Activated T-cell treated with anti-CD3 and anti-CD28 coated beads, Interleukin-2, amount 50 U/mL, for 72 hours (primary cell): ENCODE measurements at regions not wholly inside any gene's neighbourhood (a gene's known extent, or its start where the extent isn't known, plus 50 kb on each side); places are given as distances from the start of the nearest gene placed in this dataset.

Experiments
- ATAC-seq, 2 donors: fragments of 150-1000 bp; cut with Tn5 transposase; replicated peaks in 1 of 2; 2 replicates each; pipeline ENCODE4 v1.10.0; 2021; ENCODE audit warnings: moderate library complexity in 2 of 2, mild to moderate bottlenecking in 1 of 2
- DNase-seq, 2 donors: peaks; one replicate each; pipeline ENCODE4 v3.0.0; 2021 to 2022; ENCODE audit warnings: mixed read lengths in 1 of 2
- H3K27ac Mint-ChIP-seq: one replicate; pipeline ENCODE4 v1.8.0; 2022; ENCODE audit warnings: mild to moderate bottlenecking, moderate library complexity, mixed read lengths
- H3K27me3 Mint-ChIP-seq: one replicate; pipeline ENCODE4 v1.8.0; 2022; ENCODE audit warnings: low read depth, mixed read lengths
- H3K36me3 Mint-ChIP-seq, 2 donors: one replicate each; pipeline ENCODE4 v1.8.0; 2022; ENCODE audit warnings: mixed read lengths in 2 of 2, mild to moderate bottlenecking in 1 of 2; ENCODE audit not compliant: insufficient read depth in 2 of 2
- H3K4me1 Mint-ChIP-seq: one replicate; pipeline ENCODE4 v1.8.0; 2022; ENCODE audit warnings: low read depth, mixed read lengths
- H3K4me3 Mint-ChIP-seq, 2 donors: one replicate each; pipeline ENCODE4 v1.8.0; 2022; ENCODE audit warnings: mild to moderate bottlenecking in 2 of 2, mixed read lengths in 2 of 2, moderate library complexity in 2 of 2
- H3K9me3 Mint-ChIP-seq, 2 donors: one replicate each; pipeline ENCODE4 v1.8.0; 2022; ENCODE audit warnings: mixed read lengths in 2 of 2

DNA sequence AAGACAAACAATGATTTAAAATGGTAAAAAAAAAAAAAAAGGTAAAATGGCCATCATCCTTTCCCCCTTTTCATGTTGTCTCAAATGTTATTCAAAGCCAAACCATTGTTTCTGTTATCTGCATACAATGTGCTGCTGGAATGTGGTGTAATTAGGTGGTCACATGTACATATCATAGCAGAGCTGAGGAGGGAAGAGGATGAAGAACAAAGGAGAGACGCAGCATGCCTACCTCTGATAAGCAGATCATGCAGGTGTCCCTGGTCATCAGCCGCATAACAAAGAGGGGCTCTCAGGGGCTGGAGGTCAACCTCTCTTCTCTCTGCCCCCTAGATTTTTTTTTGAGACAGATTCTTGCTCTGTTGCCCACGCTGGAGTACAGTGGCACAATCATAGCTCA lies 141.0 kb downstream of the CARTPT start:
- DNase-seq: no peak
- Mint-ChIP-seq H3K36me3 (peaks cover 5 to 6% of the 10 kb centered on the region in 2 donors), H3K4me1 (no peaks in the 10 kb centered on the region), H3K27me3 (peaks cover 27% of the 10 kb centered on the region), H3K4me3 (no peak overlapping the region), H3K27ac (no peak overlapping the region), H3K9me3 (peaks cover 8 to 17% of the 10 kb centered on the region in 2 donors)
- ATAC-seq: no peak

DNA sequence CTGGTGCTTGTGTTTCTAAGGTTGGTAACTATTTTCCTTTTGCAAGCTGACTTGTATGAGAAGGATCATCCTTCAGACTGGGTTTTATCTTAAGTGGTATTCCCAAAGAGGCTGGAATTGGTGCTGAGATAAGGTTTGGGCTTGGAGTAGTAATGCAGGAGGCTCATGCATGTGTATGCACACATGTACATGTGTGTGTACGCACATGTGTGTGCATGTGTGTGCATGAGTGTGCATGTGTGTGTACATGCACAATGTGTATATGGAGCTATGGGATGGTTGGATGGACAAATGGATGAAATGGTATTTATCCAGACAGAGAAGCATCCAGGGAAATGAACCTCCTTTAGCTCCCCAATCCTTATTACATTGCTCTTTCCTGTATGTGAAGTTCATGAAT lies 142.6 kb downstream of the CARTPT start:
- no peaks in the 10 kb centered on the region for H3K4me1 Mint-ChIP-seq
- H3K36me3 Mint-ChIP-seq: peaks cover 0 to 2% of the 10 kb centered on the region in 2 donors
- ATAC-seq (no peak), DNase-seq (no peak)
- H3K4me3 Mint-ChIP-seq: no peak overlapping the region
- peaks cover 27% of the 10 kb centered on the region for H3K27me3 Mint-ChIP-seq
- peaks cover 4 to 7% of the 10 kb centered on the region in 2 donors for H3K9me3 Mint-ChIP-seq
- H3K27ac Mint-ChIP-seq: no peak overlapping the region

DNA sequence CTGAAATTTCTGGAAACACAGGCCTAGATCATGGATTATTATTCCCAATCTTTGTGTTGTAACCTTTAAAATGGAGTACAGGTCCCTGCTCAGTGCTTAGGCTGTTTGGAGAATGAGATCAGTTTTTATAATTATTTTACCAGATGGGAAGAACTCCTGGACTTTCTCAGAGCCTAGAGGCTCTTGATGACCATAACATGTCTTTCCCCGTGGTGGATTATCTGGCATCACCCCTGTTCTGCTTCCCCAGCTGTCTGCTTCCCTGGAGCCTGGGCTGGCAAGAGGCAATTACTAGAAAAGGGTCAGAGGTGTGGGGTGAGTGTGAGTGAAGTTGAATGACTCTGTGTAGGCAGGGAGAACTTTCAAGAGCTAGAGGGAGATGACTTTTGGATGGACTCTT lies 143.0 kb downstream of the CARTPT start:
- H3K36me3 Mint-ChIP-seq: peaks cover 0 to 2% of the 10 kb centered on the region in 2 donors
- no peak overlapping the region for H3K27ac Mint-ChIP-seq
- no peak overlapping the region for H3K4me3 Mint-ChIP-seq
- peaks cover 27% of the 10 kb centered on the region for H3K27me3 Mint-ChIP-seq
- DNase-seq (no peak), ATAC-seq (no peak)
- H3K9me3 Mint-ChIP-seq: peaks cover 3 to 5% of the 10 kb centered on the region in 2 donors
- H3K4me1 Mint-ChIP-seq: no peaks in the 10 kb centered on the region

DNA sequence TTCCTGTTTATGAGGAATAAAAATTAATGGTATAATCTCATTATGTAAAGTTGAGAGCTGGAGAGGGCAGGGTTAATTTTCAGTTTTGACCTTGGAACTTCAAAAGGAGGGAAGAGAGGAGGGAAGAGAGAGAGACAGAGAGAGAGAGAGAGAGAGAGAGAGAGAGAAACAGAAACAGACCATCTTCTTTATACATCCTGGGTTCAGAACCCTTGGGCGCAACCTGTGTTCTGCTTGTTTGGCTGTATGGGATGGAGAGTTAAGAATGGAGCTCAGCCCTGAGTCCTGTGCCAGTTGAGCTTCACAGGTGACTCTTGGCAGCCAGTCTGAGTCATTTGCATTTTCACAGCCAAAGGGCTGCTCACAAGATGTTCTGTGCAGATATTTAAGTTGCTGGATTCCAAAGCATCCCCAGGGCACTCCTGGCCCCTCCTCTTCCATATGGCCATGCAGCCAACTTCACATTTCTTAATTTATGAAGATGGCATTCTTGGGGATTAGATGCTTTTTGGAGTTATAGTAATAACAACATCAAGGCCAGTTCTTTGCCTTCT lies 143.5 kb downstream of the CARTPT start:
- ATAC-seq: no peak
- DNase-seq: no peak
- Mint-ChIP-seq H3K27ac (no peak overlapping the region), H3K9me3 (peaks cover 3 to 5% of the 10 kb centered on the region in 2 donors), H3K36me3 (no peaks in the 10 kb centered on the region), H3K4me1 (no peaks in the 10 kb centered on the region), H3K4me3 (no peak overlapping the region), H3K27me3 (peaks cover 27% of the 10 kb centered on the region)

DNA sequence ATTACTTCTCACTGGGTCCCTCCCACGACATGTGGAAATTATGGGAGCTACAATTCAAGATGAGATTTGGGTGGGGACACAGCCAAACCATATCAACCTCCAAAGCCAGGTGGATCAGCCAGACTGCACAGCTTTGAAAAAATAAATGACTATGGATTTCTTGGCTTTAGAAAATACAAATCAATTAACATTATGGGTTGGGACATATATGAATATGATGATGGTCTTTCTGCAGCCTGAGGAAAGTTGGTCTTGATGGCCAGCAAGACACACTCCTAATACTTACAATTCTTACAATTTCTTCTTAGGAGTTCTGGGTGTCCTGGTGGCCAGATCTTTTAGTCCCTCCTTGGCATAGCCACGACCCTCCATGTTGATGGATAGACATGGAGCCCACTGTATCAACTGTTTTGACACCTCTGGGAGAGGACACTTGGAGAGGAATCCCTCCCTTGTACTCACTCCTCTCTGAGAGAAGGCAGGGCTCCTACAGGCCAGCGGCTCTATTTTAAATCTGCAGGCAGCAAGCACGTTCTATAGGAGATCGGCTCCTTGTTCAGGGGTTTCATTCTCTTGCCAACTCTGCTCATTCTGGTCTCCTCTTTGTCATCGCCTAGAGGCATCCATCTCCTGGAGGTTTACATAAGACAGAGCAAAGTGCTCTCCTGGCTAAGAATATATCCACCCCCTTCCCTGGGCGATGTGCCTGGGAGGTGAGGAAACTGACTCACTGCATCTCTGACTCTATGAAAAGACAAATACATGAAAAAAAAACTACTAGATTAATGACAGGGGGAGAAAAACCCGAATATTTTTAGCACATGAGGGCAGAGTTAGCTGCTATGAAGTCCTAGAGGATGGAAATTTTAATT lies 145.9 kb downstream of the CARTPT start:
- no peaks in the 10 kb centered on the region for H3K4me1 Mint-ChIP-seq
- no peak overlapping the region for H3K4me3 Mint-ChIP-seq
- DNase-seq: no peak
- ATAC-seq: no peak
- no peak overlapping the region for H3K27ac Mint-ChIP-seq
- H3K27me3 Mint-ChIP-seq: peaks cover 31% of the 10 kb centered on the region
- H3K9me3 Mint-ChIP-seq: no peaks in the 10 kb centered on the region
- H3K36me3 Mint-ChIP-seq: no peaks in the 10 kb centered on the region

DNA sequence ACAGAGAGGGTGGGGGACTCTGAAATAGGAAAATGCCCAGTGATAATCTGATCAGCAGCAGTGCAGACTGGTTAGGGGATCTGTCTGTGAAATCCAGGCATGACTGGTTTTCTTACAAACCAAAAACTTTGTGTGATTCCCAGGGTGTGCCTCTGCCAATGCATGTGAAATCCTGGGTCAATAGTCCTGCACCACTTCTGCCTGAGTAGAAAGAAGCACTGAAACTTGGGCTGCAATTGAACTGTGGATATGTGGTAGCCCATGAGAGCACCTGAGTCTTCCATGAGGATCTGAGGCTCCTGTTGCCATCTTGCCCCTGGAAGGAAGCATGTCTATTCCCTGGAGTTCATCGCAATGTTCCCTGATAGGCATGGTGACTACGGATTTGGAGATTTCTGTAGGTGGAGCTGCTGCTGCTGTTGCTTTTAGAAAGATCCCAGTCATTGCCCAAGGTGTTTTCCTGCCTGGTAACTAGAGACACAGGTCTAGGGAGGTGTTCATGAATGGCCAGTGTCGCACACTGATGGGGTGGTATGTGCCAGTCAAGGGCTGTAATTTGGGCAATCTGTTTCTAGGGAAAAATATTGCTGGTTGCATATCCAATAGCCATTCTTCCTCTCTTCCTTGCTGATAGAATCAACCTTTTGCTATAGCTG lies 146.7 kb downstream of the CARTPT start:
- no peak for ATAC-seq
- Mint-ChIP-seq H3K9me3 (no peaks in the 10 kb centered on the region), H3K36me3 (no peaks in the 10 kb centered on the region), H3K4me3 (no peak overlapping the region), H3K4me1 (no peaks in the 10 kb centered on the region), H3K27me3 (peaks cover 33% of the 10 kb centered on the region), H3K27ac (no peak overlapping the region)
- no peak for DNase-seq

DNA sequence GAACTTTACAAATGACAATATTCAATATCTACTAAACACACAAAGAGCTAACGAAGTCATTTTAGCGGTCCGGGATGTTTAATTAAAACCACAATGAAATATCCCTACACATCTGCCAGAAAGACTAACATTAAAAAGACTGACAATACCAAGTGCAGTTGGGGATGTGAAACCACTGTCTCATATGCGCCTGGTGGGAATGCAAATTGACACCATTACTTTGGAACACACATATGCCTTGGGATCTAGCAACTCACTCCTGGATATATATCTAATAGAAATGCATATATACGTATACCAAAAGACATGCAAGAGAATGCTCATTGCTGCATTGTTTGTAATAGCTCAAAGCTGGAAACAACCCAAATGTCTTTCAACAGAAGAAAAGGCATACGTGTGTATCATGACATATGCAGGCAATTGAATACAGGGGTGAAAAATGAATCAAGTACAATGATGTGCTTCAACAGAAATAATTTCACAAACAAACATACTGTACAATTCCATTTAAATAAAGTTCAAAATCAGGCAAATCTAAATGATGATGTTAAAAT lies 153.3 kb downstream of the CARTPT start:
- Mint-ChIP-seq H3K4me1 (no peaks in the 10 kb centered on the region), H3K4me3 (no peak overlapping the region), H3K36me3 (no peaks in the 10 kb centered on the region), H3K27ac (no peak overlapping the region), H3K27me3 (peaks cover 20% of the 10 kb centered on the region), H3K9me3 (no peaks in the 10 kb centered on the region)
- DNase-seq (no peak), ATAC-seq (no peak)

DNA sequence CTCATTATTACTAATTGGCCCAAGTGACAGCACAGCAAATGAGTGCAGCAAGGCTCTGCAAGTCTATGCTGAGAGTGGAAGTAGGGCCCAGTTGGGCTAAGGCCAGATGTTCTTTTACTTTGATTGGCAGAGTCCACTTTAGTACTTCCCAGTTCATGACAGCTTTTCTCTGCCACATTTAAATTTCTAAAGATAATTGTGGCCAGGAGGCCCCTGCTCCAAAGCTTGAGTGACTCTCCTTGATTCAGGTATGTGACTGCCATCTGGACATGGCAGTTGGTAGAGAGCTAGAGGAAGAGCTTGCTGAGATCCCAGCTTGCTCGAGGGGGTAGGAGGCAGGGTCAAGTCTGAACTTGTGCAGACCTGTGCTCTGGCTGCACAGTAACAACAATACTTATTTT lies 154.1 kb downstream of the CARTPT start:
- ATAC-seq (no peak), DNase-seq (no peak)
- no peaks in the 10 kb centered on the region for H3K4me1 Mint-ChIP-seq
- H3K4me3 Mint-ChIP-seq: no peak overlapping the region
- H3K27ac Mint-ChIP-seq: no peak overlapping the region
- no peaks in the 10 kb centered on the region for H3K9me3 Mint-ChIP-seq
- H3K36me3 Mint-ChIP-seq: no peaks in the 10 kb centered on the region
- peaks cover 23% of the 10 kb centered on the region for H3K27me3 Mint-ChIP-seq

DNA sequence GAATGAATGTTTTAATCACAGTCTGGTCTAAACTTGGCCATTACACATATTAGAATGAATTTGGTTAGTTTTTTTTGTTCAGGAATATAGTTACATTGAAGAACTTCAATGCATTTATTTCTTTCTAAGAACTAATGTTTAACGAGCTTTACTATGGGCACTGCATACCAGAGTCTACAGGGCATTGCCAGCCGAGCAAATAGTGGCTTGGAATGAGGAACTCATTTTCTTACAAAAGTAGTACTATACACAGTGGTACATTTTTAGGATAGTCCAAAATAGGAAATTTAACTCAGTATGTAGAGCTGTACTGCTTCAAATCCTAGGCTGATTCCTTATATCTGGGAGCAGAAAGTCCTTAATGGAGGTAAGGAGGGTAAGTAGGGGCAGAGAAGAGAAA lies 155.4 kb downstream of the CARTPT start:
- Mint-ChIP-seq H3K27ac (no peak overlapping the region), H3K4me1 (no peaks in the 10 kb centered on the region)
- ATAC-seq: no peak

DNA sequence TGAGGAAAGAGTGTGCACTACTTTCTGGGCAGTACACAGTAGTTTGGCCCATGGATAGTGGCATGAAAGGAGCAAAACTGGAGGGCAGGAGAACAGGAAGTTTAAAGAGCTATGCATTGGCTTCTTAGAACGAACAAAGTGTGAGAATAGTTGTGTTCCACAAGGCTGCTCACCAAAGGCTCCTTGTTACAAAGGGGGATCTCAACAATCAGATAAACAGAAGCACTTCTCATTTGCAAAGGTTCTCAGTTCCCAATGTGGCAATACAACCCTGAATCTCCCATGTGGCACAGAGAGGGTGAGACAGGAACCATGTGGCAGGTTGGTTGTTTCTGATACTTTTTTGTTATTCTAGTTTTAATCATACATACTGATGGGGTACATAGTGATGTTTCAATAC lies 158.4 kb downstream of the CARTPT start:
- no peaks in the 10 kb centered on the region for H3K4me1 Mint-ChIP-seq
- no peak overlapping the region for H3K27ac Mint-ChIP-seq
- ATAC-seq (no peak), DNase-seq (no peak)
- H3K27me3 Mint-ChIP-seq: peaks cover 12% of the 10 kb centered on the region
- no peaks in the 10 kb centered on the region for H3K36me3 Mint-ChIP-seq
- H3K4me3 Mint-ChIP-seq: no peak overlapping the region
- no peaks in the 10 kb centered on the region for H3K9me3 Mint-ChIP-seq

More for the DNA sequence above, 155.4 kb downstream of the CARTPT start:
- no peaks in the 10 kb centered on the region for H3K36me3 Mint-ChIP-seq
- no peak for DNase-seq
- no peak overlapping the region for H3K4me3 Mint-ChIP-seq
- H3K27me3 Mint-ChIP-seq: peaks cover 27% of the 10 kb centered on the region
- no peaks in the 10 kb centered on the region for H3K9me3 Mint-ChIP-seq

DNA sequence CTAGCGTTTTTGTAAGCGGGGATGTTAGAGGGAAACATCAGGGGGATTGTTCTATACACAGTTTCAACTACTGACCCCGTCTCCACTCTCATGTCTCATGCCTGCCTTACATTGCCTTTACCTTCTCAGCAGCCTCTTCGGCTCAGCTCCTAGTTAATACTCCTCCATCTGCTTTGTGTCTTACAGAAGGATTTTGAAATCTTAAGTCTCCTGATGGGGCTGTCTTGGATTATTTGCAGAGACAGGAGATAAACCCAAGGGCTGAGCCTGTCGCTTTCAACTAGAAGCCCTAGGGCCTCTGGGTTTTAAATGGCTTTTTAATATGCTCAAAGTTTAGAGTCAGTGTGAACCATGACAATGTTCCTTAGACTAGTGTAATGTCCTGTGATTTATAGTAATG lies 161.5 kb downstream of the CARTPT start:
- Mint-ChIP-seq H3K9me3 (no peaks in the 10 kb centered on the region), H3K4me1 (no peaks in the 10 kb centered on the region), H3K36me3 (no peaks in the 10 kb centered on the region), H3K27me3 (peaks cover 18% of the 10 kb centered on the region), H3K27ac (no peak overlapping the region), H3K4me3 (no peak overlapping the region)
- ATAC-seq (no peak), DNase-seq (no peak)

DNA sequence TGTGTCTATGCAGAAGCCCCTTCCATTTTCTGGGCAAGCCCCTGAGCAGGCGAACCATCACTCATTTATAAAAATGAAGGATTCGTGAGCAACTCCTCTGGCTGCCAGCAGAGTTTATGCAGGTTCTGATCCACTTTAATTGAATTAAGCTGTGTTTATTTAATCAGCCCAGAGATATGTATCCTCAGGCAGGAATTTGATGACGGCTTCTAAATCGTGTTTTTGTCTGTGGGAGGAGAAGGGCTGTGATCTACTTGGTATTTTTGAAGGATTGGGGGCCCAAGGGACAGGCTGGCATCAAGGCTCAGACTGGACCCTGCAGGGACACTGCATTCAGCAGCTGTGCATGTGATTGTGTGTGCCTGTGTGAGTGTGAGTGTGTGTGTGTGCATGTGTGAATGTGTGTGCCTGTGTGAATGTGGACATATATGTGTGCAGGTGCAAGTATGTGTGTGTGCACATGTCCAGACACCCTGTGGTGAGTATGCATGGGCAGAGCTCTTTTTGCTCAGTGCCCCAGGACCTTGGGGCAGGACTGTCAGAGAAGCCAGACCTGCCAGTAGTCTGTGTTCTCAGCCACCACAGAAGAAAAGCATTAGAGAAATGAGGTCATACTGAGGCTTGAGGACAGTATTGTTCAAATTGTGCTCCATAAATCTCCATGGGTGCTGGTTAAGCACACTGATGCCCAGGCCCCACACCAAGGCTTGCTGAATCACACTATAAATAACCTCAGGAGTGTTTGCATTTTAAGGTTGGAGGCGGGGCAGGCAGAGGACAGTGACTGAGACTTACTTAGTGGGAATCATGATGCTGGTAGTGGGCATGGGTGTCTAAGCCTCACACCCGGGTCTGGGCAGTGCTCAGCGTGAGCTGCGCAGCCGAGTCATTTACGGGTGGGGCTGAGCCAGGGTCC lies 164.0 kb downstream of the CARTPT start:
- Mint-ChIP-seq H3K36me3 (peaks cover 0 to 1% of the 10 kb centered on the region in 2 donors), H3K4me3 (no peak overlapping the region), H3K27ac (no peak overlapping the region), H3K4me1 (no peaks in the 10 kb centered on the region), H3K9me3 (peaks cover 1 to 2% of the 10 kb centered on the region in 2 donors), H3K27me3 (peaks cover 11% of the 10 kb centered on the region)
- DNase-seq (no peak), ATAC-seq (no peak)
